Spleen (tissue), 11 donors: ENCODE measurements at regions not wholly inside any gene's neighbourhood (a gene's known extent, or its start where the extent isn't known, plus 50 kb on each side); places are given as distances from the start of the nearest gene placed in this dataset.

Experiments
- DNase-seq: peaks from one replicate; pipeline ENCODE4 v3.0.0-alpha.2; 2020
- H3K27ac ChIP-seq, 8 donors: fragments of 200-600 bp; sonication (generic) in 7 of 8; 1 replicate in 4 of 8; 2 replicates in 4 of 8; pipeline versions ENCODE4 v1.5.0 to v1.8.0; 2016 to 2021; ENCODE audit warnings: inconsistent platforms in 4 of 8, mild to moderate bottlenecking in 4 of 8, moderate library complexity in 1 of 8
- H3K27me3 ChIP-seq, 7 donors: fragments of 200-600 bp; sonication (generic) in 6 of 7; replicated peaks in 1 of 7; 1 replicate in 4 of 7; 2 replicates in 3 of 7; pipeline versions ENCODE4 v1.5.0 to v1.8.0; 2016 to 2021; ENCODE audit warnings: inconsistent platforms in 3 of 7, mild to moderate bottlenecking in 1 of 7
- H3K36me3 ChIP-seq, 6 donors: fragments of 200-600 bp; sonication (generic) in 5 of 6; 1 replicate in 4 of 6; 2 replicates in 2 of 6; pipeline versions ENCODE4 v1.5.0 to v1.8.0; 2016 to 2021; ENCODE audit warnings: inconsistent platforms in 2 of 6
- H3K4me1 ChIP-seq, 6 donors: fragments of 200-600 bp; sonication (generic) in 5 of 6; 1 replicate in 3 of 6; 2 replicates in 3 of 6; pipeline versions ENCODE4 v1.5.0 to v1.8.0; 2016 to 2021; ENCODE audit warnings: inconsistent platforms in 3 of 6
- H3K4me3 ChIP-seq, 8 donors: fragments of 200-600 bp; sonication (generic) in 7 of 8; 1 replicate in 4 of 8; 2 replicates in 4 of 8; pipeline versions ENCODE4 v1.5.0 to v1.8.0; 2016 to 2021; ENCODE audit warnings: inconsistent platforms in 4 of 8, mild to moderate bottlenecking in 4 of 8, moderate library complexity in 2 of 8
- H3K9me3 ChIP-seq, 8 donors: fragments of 200-600 bp; sonication (generic) in 7 of 8; 1 replicate in 4 of 8; 2 replicates in 4 of 8; pipeline versions ENCODE4 v1.5.0 to v1.8.0; 2016 to 2021; ENCODE audit warnings: inconsistent platforms in 4 of 8
- CTCF ChIP-seq, 11 experiments: fragments of 200-600 bp in 7 of 11; fragments of 450-650 bp in 4 of 11; sonication (generic) in 4 of 11; IDR thresholded peaks in 8 of 11; conservative IDR thresholded peaks in 3 of 11; 1 replicate in 7 of 11; 2 replicates in 4 of 11; pipeline versions ENCODE4 v1.4.0 to v1.8.0; 2016 to 2021; ENCODE audit warnings: antibody characterized with exemption in 11 of 11, inconsistent platforms in 4 of 11, mild to moderate bottlenecking in 1 of 11
- POLR2A ChIP-seq, 3 donors: fragments of 450-650 bp; IDR thresholded peaks; one replicate each; pipeline ENCODE4 v1.5.1; 2017; ENCODE audit warnings: antibody characterized with exemption in 3 of 3, mild to moderate bottlenecking in 1 of 3
- POLR2AphosphoS5 ChIP-seq, 3 donors: sonication (generic); formaldehyde crosslinking; IDR thresholded peaks; one replicate each; pipeline ENCODE4 v1.5.1; 2017; ENCODE audit warnings: antibody characterized with exemption in 3 of 3
- WGBS, 5 donors: extraction: QIAGEN DNeasy Blood & Tissue Kit in 3 of 5; methylation state at CpG; one replicate each; pipeline versions ENCODE4 v1.1.5 to v1.1.7; 2013 to 2018; 5-methylcytosine and 5-hydroxymethylcytosine counted together
- intact Hi-C: fragments of 100-400 bp; cut with DNase I; formaldehyde crosslinking; loops from one replicate; pipeline ENCODE4 v1.15.0; 2023; ENCODE audit warnings: low total_unique reads
- donor health status: healthy with polysubstance abuse.
- donor health status: DM: no; HTN: no; CAD: no; lungs with moderate emphysema.
- donor health status: DM: no; HTN: no; CAD: no.
- donor health status: Bipolar disorder and iron deficiency.
- donor health status: healthy.
- donor health status: DM: no; HTN: no; CAD: no.
- donor health status: DM: yes; HTN: yes; CAD: no.

- TF ChIP-seq POLR2A (IDR thresholded peaks at IDR 0.05), result no peak
- intact Hi-C loops, result no loop called here
- Histone ChIP-seq H3K4me3 (no peak overlapping the region), H3K9me3 (no peaks in the 10 kb centered on the region), H3K4me1 (no peaks in the 10 kb centered on the region), H3K36me3 (no peaks in the 10 kb centered on the region), H3K27me3 (no peaks in the 10 kb centered on the region), H3K27ac (no peak overlapping the region)
- DNase-seq, result no peak
- WGBS, 5 donors, result 91 to 96% (median 93%) methylated on average over 2 of the region's 2 CpGs
Measured at GRCh38 chr16:48836067-48836466, 226.1 kb upstream of the N4BP1 start.

- 5 to 24% (median 17%) methylated on average over 1 of the region's 1 CpG for WGBS, 5 donors
- no peaks in the 10 kb centered on the region for H3K27me3 ChIP-seq
- intact Hi-C loops, result no loop called here
- H3K4me3 ChIP-seq, result no peak overlapping the region
- no peak overlapping the region for H3K27ac ChIP-seq
- no peaks in the 10 kb centered on the region for H3K9me3 ChIP-seq
- no peak for DNase-seq
- TF ChIP-seq CTCF (IDR thresholded peaks at IDR 0.05 in 8 of 11, conservative IDR thresholded peaks at IDR 0.05 in 3 of 11) (no peak), POLR2AphosphoS5 (IDR thresholded peaks at IDR 0.05) (no peak), POLR2A (IDR thresholded peaks at IDR 0.05) (no peak)
- no peaks in the 10 kb centered on the region for H3K4me1 ChIP-seq
- no peaks in the 10 kb centered on the region for H3K36me3 ChIP-seq
Measured at GRCh38 chr16:48834576-48834975, 224.6 kb upstream of the N4BP1 start.

- WGBS, 5 donors, result 40 to 56% (median 42%) methylated on average over 2 of the region's 2 CpGs
- intact Hi-C loops, result no loop called here
- no peak overlapping the region for H3K4me3 ChIP-seq
Measured at GRCh38 chr16:48833461-48833860, 223.5 kb upstream of the N4BP1 start.

GRCh38 chr16:48831076-48831722, 221.2 kb upstream of the N4BP1 start:
- intact Hi-C loops, result no loop called here
- Histone ChIP-seq H3K4me1 (no peaks in the 10 kb centered on the region), H3K27me3 (no peaks in the 10 kb centered on the region), H3K9me3 (no peaks in the 10 kb centered on the region), H3K36me3 (no peaks in the 10 kb centered on the region), H3K4me3 (no peak overlapping the region), H3K27ac (no peak overlapping the region)
- DNase-seq, result no peak
- TF ChIP-seq POLR2A (IDR thresholded peaks at IDR 0.05), result no peak
- TF ChIP-seq CTCF (IDR thresholded peaks at IDR 0.05 in 8 of 11, conservative IDR thresholded peaks at IDR 0.05 in 3 of 11), result no peak
- no peak for TF ChIP-seq POLR2AphosphoS5 (IDR thresholded peaks at IDR 0.05)
- 30 to 40% (median 38%) methylated on average over 4 of the region's 4 CpGs for WGBS, 5 donors

More at GRCh38 chr16:48833461-48833860, 223.5 kb upstream of the N4BP1 start:
- no peaks in the 10 kb centered on the region for H3K36me3 ChIP-seq
- DNase-seq, result no peak
- TF ChIP-seq POLR2A (IDR thresholded peaks at IDR 0.05) (no peak), CTCF (IDR thresholded peaks at IDR 0.05 in 8 of 11, conservative IDR thresholded peaks at IDR 0.05 in 3 of 11) (no peak), POLR2AphosphoS5 (IDR thresholded peaks at IDR 0.05) (no peak)
- H3K27me3 ChIP-seq, result no peaks in the 10 kb centered on the region
- no peak overlapping the region for H3K27ac ChIP-seq
- H3K4me1 ChIP-seq, result no peaks in the 10 kb centered on the region
- H3K9me3 ChIP-seq, result no peaks in the 10 kb centered on the region
